Neural progenitor cell (in vitro differentiated cells): ENCODE measurements at regions not wholly inside any gene's neighbourhood (a gene's known extent, or its start where the extent isn't known, plus 50 kb on each side); places are given as distances from the start of the nearest gene placed in this dataset.

ENCODE experiments used
- CTCF ChIP-seq: fragments of 200-600 bp; sonication (generic); IDR thresholded peaks from 2 replicates; pipeline ENCODE4 v1.5.1; 2017; ENCODE audit warnings: antibody characterized with exemption, mild to moderate bottlenecking
- EZH2 ChIP-seq: fragments of 200-600 bp; sonication (generic); IDR thresholded peaks from 2 replicates; pipeline ENCODE4 v1.6.1; 2017; ENCODE audit warnings: antibody characterized with exemption, mild to moderate bottlenecking, moderate library complexity

- TF ChIP-seq EZH2 (no peak), CTCF (no peak)
Observed at GRCh38 chr6:125491860-125492618, 190.3 kb upstream of the HDDC2 start.
